Duodenal mucosa (tissue), 2 donors: ENCODE measurements at regions not wholly inside any gene's neighbourhood (a gene's known extent, or its start where the extent isn't known, plus 50 kb on each side); places are given as distances from the start of the nearest gene placed in this dataset.
"Not testable (repeated sequence)": the region's sequence is repeated elsewhere in the genome, so short reads cannot be mapped to it uniquely, and the experiment has no call there.

Experiments
- H3K27ac ChIP-seq: one replicate; pipeline ENCODE4 v1.7.0; 2013; ENCODE audit warnings: low read depth, low read length
- H3K27me3 ChIP-seq, 2 donors: one replicate each; pipeline ENCODE4 v1.7.0; 2013; ENCODE audit warnings: low read length in 2 of 2, control low read depth in 1 of 2; ENCODE audit not compliant: insufficient read depth in 2 of 2, control insufficient read depth in 1 of 2
- H3K36me3 ChIP-seq, 2 donors: one replicate each; pipeline ENCODE4 v1.7.0; 2013; ENCODE audit warnings: low read length in 2 of 2, control low read depth in 1 of 2; ENCODE audit not compliant: insufficient read depth in 2 of 2, control insufficient read depth in 1 of 2
- H3K4me1 ChIP-seq, 2 donors: one replicate each; pipeline ENCODE4 v1.7.0; 2013; ENCODE audit warnings: low read length in 2 of 2, control low read depth in 1 of 2; ENCODE audit not compliant: insufficient read depth in 2 of 2, control insufficient read depth in 1 of 2
- H3K4me3 ChIP-seq, 2 donors: one replicate each; pipeline ENCODE4 v1.7.0; 2013; ENCODE audit warnings: low read length in 2 of 2, low read depth in 1 of 2
- H3K9ac ChIP-seq, 2 donors: one replicate each; pipeline ENCODE4 v1.7.0; 2013; ENCODE audit warnings: low read length in 2 of 2, low read depth in 1 of 2
- H3K9me3 ChIP-seq, 2 donors: one replicate each; pipeline ENCODE4 v1.7.0; 2013; ENCODE audit warnings: low read length in 2 of 2, control low read depth in 1 of 2; ENCODE audit not compliant: control insufficient read depth in 1 of 2

DNA sequence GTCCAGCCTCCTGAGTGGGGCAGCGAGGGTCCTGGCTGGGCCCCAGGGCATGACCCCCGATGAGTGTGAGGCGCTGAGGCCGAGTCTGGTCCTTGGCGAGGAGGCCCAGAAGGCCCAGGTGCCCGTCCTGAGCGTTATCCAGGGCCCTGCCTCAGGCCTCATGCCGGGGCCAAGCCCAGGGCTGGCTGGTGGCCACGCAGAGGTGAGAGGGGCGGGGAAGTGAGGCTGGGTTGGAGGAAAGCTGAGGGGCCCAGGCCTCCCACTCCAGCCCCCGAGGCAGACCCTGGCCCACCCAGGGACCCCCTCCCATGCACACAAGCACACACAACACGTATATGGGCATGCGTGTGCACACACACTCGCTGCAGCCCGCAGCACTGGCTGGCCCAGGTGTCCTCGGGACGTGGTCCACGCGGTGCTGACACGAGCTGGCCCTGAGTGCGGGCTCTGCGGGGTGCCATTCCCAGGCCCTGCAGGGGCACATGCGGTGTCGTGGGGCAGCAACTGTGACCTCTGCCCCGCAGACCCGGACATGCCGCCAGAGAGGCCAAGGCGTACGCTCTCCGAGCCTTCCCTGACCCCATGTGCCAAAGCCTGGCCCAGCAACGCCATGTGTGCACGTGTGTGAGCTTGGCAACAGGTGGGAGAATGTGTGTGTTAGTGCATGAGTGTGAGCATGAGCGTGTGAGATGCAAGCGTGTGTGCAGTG lies 160.2 kb downstream of the TMEM121 start:
- not testable (repeated sequence) for H3K27me3 ChIP-seq, H3K9me3 ChIP-seq, H3K36me3 ChIP-seq, H3K4me3 ChIP-seq, H3K9ac ChIP-seq, H3K4me1 ChIP-seq, H3K27ac ChIP-seq

DNA sequence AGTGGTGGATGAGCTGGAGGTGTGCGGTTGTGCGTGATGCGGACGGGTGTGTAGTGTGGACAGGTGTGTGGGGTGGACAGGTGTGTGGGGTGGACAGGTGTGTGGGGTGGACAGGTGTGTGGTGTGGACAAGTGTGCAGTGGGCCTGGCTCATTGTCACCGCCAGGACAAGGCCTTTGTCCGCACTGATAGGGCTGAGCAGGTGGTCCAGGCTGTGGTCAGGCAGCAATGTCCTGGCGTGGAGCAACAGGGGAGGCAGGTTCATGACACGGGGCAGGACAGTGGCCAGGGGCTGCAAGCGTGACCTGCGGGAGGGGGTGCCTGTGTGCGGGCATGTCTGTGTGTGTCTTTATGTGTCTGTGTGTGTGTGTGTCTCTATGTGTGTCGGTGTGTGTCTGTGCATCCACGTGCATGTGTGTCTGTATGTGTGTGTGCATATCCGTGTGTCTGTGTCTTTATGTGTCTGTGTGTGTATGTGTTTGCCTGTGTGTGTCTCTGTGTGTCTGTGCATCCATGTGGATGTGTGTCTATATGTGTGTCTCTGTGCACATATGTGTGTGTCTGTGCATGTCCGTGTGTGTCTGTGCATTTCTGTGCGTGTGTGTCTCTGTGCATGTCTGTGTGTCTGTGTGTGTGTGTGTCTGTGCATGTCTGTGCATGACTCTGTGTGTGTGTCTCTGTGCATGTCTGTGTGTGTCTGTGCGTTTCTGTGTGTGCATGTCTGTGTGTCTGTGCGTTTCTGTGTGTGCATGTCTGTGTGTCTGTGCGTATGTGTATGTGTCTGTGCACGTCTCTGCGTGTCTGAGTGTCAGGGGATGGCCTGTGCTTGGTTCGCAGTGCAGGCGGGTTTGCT lies 161.0 kb downstream of the TMEM121 start:
- not testable (repeated sequence) for H3K27ac ChIP-seq, H3K9ac ChIP-seq, H3K27me3 ChIP-seq, H3K4me3 ChIP-seq, H3K9me3 ChIP-seq, H3K4me1 ChIP-seq, H3K36me3 ChIP-seq

DNA sequence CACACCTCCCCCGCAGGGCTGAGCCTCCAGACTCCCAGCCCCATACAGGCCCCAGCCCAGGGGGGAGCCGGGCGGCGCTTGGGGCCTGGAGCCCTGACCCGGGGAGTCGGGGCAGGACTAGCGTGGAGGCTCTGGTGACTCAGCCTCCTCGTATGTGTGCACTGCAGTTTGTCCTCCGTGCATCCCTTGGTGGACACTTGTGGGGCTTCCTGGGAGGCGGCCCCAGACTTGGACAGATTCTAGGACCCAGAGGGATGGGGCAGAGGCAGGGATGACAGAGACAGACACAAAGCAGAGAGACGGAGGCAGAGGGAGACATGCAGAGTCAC lies 161.6 kb downstream of the TMEM121 start:
- H3K4me3 ChIP-seq, H3K4me1 ChIP-seq, H3K9me3 ChIP-seq, H3K27ac ChIP-seq, H3K9ac ChIP-seq, H3K36me3 ChIP-seq, H3K27me3 ChIP-seq: not testable (repeated sequence)

DNA sequence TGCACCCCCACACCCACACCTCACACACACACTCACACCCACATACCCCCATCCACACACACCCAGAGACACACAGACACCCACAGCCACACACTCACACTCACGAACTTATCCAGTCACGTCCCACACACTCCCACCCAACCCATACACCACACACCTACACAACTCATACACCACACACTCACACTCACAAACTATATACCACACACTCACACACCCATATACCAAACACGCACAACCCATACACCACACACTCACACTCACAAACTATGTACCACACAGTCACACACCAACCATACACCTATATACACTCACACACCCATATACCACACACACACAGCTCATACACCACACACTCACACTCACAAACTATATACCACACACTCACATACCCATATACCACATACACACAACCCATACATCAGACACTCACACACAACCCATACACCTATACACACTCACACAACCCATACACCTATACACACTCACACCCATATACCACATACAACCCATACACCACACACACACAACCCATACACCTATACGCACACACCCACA lies 162.4 kb downstream of the TMEM121 start:
- not testable (repeated sequence) for H3K9ac ChIP-seq, H3K4me3 ChIP-seq, H3K27me3 ChIP-seq, H3K27ac ChIP-seq, H3K36me3 ChIP-seq, H3K4me1 ChIP-seq, H3K9me3 ChIP-seq

DNA sequence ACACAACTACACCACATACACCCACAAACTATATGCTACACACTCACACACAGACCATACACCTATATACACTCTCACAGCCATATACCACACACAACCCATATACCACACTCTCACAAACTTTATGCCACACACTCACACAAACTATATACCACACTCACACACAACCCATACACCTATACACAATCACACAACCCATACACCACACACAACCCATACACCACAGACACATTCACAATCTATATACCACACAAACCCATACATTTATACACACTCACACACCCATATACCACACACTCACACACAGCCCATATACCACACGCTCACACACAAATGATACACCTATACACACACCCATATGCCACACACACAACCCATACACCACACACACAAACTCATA lies 163.3 kb downstream of the TMEM121 start:
- H3K27ac ChIP-seq = no peak overlapping the region
- no peaks in the 10 kb centered on the region for H3K36me3 ChIP-seq
- peaks cover 0 to 4% of the 10 kb centered on the region in 2 donors for H3K9me3 ChIP-seq
- H3K4me3 ChIP-seq = no peak overlapping the region
- no peaks in the 10 kb centered on the region for H3K4me1 ChIP-seq
- no peaks in the 10 kb centered on the region for H3K27me3 ChIP-seq
- no peak overlapping the region for H3K9ac ChIP-seq

DNA sequence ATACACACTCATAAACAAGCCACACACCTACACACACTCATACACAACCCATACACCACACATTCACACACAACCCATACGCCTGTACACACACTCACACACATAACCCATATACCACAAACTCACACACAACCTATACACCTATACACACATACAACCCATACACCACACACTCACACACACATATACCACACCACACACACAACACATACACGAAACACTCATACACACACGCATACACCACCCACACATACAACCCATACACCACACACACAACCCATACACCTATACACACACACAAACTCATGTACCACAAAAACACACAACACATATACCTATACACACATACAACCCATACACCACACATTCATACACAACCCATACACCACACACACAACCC lies 164.3 kb downstream of the TMEM121 start:
- Histone ChIP-seq H3K9me3 (peaks cover 0 to 4% of the 10 kb centered on the region in 2 donors), H3K9ac (no peak overlapping the region), H3K4me1 (no peaks in the 10 kb centered on the region), H3K27ac (no peak overlapping the region), H3K27me3 (no peaks in the 10 kb centered on the region), H3K36me3 (no peaks in the 10 kb centered on the region), H3K4me3 (no peak overlapping the region)

DNA sequence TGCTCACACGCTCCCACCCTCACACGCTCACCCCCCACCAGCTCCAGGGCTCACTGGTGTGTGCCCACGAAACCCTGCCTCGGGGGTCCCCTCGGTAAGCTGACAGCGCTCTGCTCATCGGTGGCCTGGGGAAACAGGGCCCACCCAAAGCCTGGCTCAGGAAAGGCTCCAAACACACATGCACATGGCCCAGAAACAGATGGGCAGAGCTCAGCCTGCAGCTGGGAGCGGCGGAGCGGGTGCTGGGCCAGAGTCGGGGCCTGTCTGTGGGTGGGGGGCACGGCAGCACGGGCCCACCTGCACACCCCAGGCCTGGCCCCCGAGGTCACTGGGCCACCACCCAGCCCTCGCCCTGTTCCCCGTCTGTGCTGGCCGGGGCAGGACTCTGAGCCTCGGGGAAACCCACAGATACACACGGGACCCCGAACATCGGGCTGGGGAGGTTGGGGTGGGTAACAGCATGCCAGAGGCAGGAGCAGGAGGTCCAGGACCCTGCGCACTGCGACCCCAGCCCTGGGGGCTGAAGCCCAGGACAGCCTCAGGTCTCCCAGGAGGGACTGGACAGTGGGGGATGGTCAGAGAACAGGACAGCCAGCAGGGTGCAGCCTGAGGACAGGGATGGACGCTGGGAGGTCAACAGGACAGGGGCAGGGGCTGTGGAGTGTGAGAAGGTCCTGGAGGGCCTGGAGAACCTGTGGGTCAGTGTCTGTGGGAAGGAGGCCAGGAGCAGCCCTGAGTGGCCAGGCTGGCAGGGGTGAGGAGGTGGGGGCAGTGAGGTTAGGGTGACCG lies 165.1 kb downstream of the TMEM121 start:
- not testable (repeated sequence) for H3K36me3 ChIP-seq, H3K4me3 ChIP-seq, H3K4me1 ChIP-seq, H3K9ac ChIP-seq, H3K27me3 ChIP-seq, H3K9me3 ChIP-seq, H3K27ac ChIP-seq

DNA sequence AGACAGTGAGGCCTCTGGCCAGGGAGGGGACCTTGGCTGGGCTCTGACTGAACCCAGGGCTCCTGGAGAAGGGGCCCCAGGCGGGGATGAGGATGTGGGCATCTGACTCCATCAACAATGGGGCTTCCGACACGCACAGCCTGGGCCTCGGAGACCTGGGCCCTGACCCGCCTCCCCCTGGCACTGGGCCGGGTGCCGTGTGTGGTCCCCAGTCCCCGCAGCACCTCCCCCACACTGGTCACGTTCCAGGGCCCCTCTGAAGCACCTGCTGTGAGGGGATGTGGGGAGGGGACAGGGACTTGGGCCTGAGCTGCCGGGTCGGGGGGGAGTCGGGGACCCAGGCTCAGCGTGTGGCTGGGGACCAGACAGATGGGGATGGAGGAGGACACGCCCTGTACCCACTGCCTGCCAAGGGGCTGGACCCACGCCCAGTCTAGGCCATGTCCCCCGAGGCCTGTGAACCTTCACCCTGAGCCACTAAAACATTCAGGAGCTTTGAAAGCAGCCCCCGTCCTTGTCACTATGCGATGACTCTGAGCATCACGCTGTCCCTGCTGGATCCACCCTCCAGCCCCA lies 165.8 kb downstream of the TMEM121 start:
- not testable (repeated sequence) for H3K9ac ChIP-seq, H3K4me3 ChIP-seq, H3K36me3 ChIP-seq, H3K27ac ChIP-seq, H3K27me3 ChIP-seq, H3K9me3 ChIP-seq, H3K4me1 ChIP-seq

DNA sequence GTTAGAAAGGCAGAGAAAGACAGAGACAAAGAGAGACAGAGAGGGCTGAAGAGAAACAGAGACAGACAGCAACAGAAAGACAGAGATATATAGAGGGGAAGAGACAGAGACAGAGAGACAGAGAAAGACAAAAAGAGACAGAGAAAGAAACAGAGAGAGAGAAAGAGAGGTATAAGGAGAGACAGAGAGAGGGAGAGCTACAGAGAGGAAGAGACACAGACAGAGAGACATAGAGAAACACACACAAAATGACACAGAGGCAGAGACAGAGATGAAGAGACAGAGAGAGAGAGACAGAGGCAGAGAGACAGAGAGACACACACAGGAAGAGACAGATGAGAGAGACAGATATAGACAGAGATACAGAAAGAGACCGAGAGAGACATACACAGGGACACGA lies 168.6 kb downstream of the TMEM121 start:
- H3K9ac ChIP-seq = no peak overlapping the region
- no peaks in the 10 kb centered on the region for H3K4me1 ChIP-seq
- H3K27me3 ChIP-seq = no peaks in the 10 kb centered on the region
- no peak overlapping the region for H3K4me3 ChIP-seq
- H3K36me3 ChIP-seq = no peaks in the 10 kb centered on the region
- H3K27ac ChIP-seq = no peak overlapping the region
- H3K9me3 ChIP-seq = peaks cover 0 to 4% of the 10 kb centered on the region in 2 donors

DNA sequence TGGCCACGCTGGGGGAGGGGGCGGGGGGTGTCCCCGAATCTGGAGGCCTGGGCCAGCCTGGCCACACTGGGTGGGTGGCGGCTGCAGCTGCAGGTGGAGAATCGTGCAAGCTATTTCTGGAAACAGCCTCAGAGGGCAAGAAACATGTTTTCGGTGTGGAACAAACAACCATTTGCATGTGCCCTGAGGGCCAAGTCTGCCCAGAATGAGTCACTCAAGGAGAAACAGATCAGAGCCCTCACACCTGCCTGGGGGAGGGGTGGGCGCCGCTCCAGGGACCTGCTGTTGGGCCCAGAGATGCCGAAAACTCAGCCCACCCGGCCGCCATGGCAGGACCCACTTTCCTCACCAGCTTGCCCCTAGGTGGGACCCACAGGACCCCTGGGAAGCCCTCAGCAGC lies 170.0 kb downstream of the TMEM121 start:
- not testable (repeated sequence) for H3K36me3 ChIP-seq, H3K9ac ChIP-seq, H3K4me1 ChIP-seq, H3K4me3 ChIP-seq, H3K27me3 ChIP-seq, H3K27ac ChIP-seq, H3K9me3 ChIP-seq
